Vagina (tissue), 2 donors: ENCODE measurements at regions not wholly inside any gene's neighbourhood (a gene's known extent, or its start where the extent isn't known, plus 50 kb on each side); places are given as distances from the start of the nearest gene placed in this dataset.

ENCODE experiments used
- POLR2A ChIP-seq, 2 donors: fragments of 450-650 bp; IDR thresholded peaks; one replicate each; pipeline ENCODE4 v1.6.1; 2017; ENCODE audit warnings: antibody characterized with exemption in 2 of 2, mild to moderate bottlenecking in 2 of 2, moderate library complexity in 2 of 2
- POLR2AphosphoS5 ChIP-seq, 2 donors: sonication (generic); formaldehyde crosslinking; IDR thresholded peaks; one replicate each; pipeline ENCODE4 v1.9.0; 2017; ENCODE audit warnings: antibody characterized with exemption in 2 of 2, mild to moderate bottlenecking in 2 of 2, low read depth in 1 of 2; ENCODE audit not compliant: insufficient read depth in 1 of 2
- TF ChIP-seq, protein P1 (sequence below), 3 experiments: fragments of 450-650 bp in 2 of 3; fragments of 200-600 bp in 1 of 3; sonication (generic) in 1 of 3; IDR thresholded peaks; one replicate each; pipeline ENCODE4 v1.5.1; 2017 to 2019; ENCODE audit warnings: antibody characterized with exemption in 3 of 3, mild to moderate bottlenecking in 2 of 3, moderate library complexity in 2 of 3

- TF ChIP-seq POLR2A (IDR thresholded peaks at IDR 0.05) (no peak), POLR2AphosphoS5 (IDR thresholded peaks at IDR 0.05; ENCODE audit: insufficient read depth in 1 of 2, low read depth in 1 of 2) (no peak)
- TF ChIP-seq, protein P1, sequence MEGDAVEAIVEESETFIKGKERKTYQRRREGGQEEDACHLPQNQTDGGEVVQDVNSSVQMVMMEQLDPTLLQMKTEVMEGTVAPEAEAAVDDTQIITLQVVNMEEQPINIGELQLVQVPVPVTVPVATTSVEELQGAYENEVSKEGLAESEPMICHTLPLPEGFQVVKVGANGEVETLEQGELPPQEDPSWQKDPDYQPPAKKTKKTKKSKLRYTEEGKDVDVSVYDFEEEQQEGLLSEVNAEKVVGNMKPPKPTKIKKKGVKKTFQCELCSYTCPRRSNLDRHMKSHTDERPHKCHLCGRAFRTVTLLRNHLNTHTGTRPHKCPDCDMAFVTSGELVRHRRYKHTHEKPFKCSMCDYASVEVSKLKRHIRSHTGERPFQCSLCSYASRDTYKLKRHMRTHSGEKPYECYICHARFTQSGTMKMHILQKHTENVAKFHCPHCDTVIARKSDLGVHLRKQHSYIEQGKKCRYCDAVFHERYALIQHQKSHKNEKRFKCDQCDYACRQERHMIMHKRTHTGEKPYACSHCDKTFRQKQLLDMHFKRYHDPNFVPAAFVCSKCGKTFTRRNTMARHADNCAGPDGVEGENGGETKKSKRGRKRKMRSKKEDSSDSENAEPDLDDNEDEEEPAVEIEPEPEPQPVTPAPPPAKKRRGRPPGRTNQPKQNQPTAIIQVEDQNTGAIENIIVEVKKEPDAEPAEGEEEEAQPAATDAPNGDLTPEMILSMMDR (IDR thresholded peaks at IDR 0.05) = no peak
Observed at GRCh38 chr2:195480121-195480520, 176.9 kb upstream of the SLC39A10 start.
